ENCODE measurements at regions not wholly inside any gene's neighbourhood (a gene's known extent, or its start where the extent isn't known, plus 50 kb on each side); places are given as distances from the start of the nearest gene placed in this dataset.

DNA sequence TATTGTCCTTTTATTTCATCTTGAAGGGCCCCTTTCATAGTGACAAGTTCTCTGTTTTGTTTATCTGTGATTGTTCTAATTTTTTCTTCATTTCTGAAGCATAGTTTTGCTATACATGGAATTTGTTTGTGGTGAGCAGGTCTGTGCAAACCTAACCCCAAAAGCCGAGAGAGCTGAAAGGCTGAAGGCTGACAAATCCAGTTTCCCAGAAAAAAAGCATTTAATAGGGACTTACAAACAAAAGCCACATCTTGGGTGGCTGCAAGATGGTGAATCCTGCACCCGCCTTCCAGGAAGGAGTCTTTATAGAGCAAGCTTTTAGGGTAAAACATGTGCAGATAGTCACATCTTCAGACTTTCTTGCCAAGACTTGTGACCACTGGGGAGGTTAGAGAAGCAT, 473.4 kb upstream of the TRIB2 start:
- Histone ChIP-seq H3K27ac (ENCODE audit: low read length) (no peak overlapping the region), H3K4me1 (ENCODE audit: control insufficient read depth, insufficient read depth, low read length) (no peaks in the 10 kb centered on the region), H3K9me3 (ENCODE audit: control insufficient read depth, insufficient read depth, low read depth, low read length) (no peaks in the 10 kb centered on the region), H3K36me3 (ENCODE audit: control insufficient read depth, insufficient read depth, low read length) (no peaks in the 10 kb centered on the region), H3K4me3 (ENCODE audit: low read depth in 2 of 2, low read length in 2 of 2) (no peak overlapping the region), H3K27me3 (ENCODE audit: control insufficient read depth, insufficient read depth, low read length) (no peaks in the 10 kb centered on the region)
- DNase-seq (ENCODE audit: low read depth, low spot score) (no peak), ATAC-seq (no peak)
- POLR2A ChIA-PET, result no interaction called here
- BruUV-seq (replicated peaks), result no TSS peak
- in situ Hi-C loops (cut with HindIII; ENCODE audit: low pct_unique_long_range_greater_than_20kb, low sequenced_read_pairs), result no loop called here
- TF ChIP-seq, protein P1, sequence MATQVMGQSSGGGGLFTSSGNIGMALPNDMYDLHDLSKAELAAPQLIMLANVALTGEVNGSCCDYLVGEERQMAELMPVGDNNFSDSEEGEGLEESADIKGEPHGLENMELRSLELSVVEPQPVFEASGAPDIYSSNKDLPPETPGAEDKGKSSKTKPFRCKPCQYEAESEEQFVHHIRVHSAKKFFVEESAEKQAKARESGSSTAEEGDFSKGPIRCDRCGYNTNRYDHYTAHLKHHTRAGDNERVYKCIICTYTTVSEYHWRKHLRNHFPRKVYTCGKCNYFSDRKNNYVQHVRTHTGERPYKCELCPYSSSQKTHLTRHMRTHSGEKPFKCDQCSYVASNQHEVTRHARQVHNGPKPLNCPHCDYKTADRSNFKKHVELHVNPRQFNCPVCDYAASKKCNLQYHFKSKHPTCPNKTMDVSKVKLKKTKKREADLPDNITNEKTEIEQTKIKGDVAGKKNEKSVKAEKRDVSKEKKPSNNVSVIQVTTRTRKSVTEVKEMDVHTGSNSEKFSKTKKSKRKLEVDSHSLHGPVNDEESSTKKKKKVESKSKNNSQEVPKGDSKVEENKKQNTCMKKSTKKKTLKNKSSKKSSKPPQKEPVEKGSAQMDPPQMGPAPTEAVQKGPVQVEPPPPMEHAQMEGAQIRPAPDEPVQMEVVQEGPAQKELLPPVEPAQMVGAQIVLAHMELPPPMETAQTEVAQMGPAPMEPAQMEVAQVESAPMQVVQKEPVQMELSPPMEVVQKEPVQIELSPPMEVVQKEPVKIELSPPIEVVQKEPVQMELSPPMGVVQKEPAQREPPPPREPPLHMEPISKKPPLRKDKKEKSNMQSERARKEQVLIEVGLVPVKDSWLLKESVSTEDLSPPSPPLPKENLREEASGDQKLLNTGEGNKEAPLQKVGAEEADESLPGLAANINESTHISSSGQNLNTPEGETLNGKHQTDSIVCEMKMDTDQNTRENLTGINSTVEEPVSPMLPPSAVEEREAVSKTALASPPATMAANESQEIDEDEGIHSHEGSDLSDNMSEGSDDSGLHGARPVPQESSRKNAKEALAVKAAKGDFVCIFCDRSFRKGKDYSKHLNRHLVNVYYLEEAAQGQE (IDR thresholded peaks at IDR 0.05; ENCODE audit: insufficient read depth in 1 of 2, low read depth in 2 of 2, low read length in 1 of 2), result no peak
- no peak for TF ChIP-seq TCF7L2 (IDR thresholded peaks at IDR 0.05; ENCODE audit: low read depth, low read length)
- no peak for TF ChIP-seq POLR2AphosphoS5 (IDR thresholded peaks at IDR 0.05; ENCODE audit: low read depth, low read length)
- TF ChIP-seq, protein P2, sequence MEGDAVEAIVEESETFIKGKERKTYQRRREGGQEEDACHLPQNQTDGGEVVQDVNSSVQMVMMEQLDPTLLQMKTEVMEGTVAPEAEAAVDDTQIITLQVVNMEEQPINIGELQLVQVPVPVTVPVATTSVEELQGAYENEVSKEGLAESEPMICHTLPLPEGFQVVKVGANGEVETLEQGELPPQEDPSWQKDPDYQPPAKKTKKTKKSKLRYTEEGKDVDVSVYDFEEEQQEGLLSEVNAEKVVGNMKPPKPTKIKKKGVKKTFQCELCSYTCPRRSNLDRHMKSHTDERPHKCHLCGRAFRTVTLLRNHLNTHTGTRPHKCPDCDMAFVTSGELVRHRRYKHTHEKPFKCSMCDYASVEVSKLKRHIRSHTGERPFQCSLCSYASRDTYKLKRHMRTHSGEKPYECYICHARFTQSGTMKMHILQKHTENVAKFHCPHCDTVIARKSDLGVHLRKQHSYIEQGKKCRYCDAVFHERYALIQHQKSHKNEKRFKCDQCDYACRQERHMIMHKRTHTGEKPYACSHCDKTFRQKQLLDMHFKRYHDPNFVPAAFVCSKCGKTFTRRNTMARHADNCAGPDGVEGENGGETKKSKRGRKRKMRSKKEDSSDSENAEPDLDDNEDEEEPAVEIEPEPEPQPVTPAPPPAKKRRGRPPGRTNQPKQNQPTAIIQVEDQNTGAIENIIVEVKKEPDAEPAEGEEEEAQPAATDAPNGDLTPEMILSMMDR (IDR thresholded peaks at IDR 0.05), result no peak
- no peak for TF ChIP-seq SIN3A (IDR thresholded peaks at IDR 0.05; ENCODE audit: borderline replicate concordance, insufficient read depth, low read depth, low read length)
- CTCF ChIA-PET, result no interaction called here
- intact Hi-C loops (cut with micrococcal nuclease; ENCODE audit: unreplicated experiment), result no loop called here

DNA sequence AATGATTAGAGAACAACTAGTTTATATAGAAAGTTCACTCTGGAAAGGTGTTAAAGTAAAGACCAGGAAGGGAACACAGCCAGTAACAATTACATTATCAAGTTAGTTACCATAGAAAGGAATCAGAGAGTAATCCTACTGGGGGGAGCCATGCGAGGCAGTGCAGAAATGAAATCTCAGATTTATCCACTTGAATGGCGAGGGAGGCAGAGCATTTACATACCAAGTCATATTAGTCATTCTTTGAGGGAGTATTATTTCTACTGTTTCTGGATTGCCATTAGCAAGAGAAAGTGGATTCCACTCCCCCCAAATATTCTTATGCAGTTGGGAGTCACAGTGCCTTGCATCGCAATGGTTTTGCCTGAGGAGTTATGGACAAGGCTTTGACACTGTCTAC, 472.7 kb upstream of the TRIB2 start:
- in situ Hi-C loops (cut with HindIII; ENCODE audit: low pct_unique_long_range_greater_than_20kb, low sequenced_read_pairs), result no loop called here
- no peaks in the 10 kb centered on the region for H3K9me3 ChIP-seq (ENCODE audit: control insufficient read depth, insufficient read depth, low read depth, low read length)
- no peak overlapping the region for H3K27ac ChIP-seq (ENCODE audit: low read length)
- no peaks in the 10 kb centered on the region for H3K27me3 ChIP-seq (ENCODE audit: control insufficient read depth, insufficient read depth, low read length)
- no TSS peak for BruUV-seq (replicated peaks)
- no peak for ATAC-seq
- H3K4me1 ChIP-seq (ENCODE audit: control insufficient read depth, insufficient read depth, low read length), result no peaks in the 10 kb centered on the region
- ChIA-PET POLR2A (no interaction called here), CTCF (no interaction called here)
- DNase-seq (ENCODE audit: low read depth, low spot score), result no peak
- TF ChIP-seq POLR2AphosphoS5 (IDR thresholded peaks at IDR 0.05; ENCODE audit: low read depth, low read length), result no peak
- TF ChIP-seq SIN3A (IDR thresholded peaks at IDR 0.05; ENCODE audit: borderline replicate concordance, insufficient read depth, low read depth, low read length), result no peak
- TF ChIP-seq, protein P2 (IDR thresholded peaks at IDR 0.05), result no peak
- TF ChIP-seq, protein P1 (IDR thresholded peaks at IDR 0.05; ENCODE audit: insufficient read depth in 1 of 2, low read depth in 2 of 2, low read length in 1 of 2), result no peak
- no peak for TF ChIP-seq TCF7L2 (IDR thresholded peaks at IDR 0.05; ENCODE audit: low read depth, low read length)
- intact Hi-C loops (cut with micrococcal nuclease; ENCODE audit: unreplicated experiment), result no loop called here
- no peaks in the 10 kb centered on the region for H3K36me3 ChIP-seq (ENCODE audit: control insufficient read depth, insufficient read depth, low read length)
- no peak overlapping the region for H3K4me3 ChIP-seq (ENCODE audit: low read depth in 2 of 2, low read length in 2 of 2)

Measured in Panc1 (cell line).